ENCODE measurements at regions not wholly inside any gene's neighbourhood (a gene's known extent, or its start where the extent isn't known, plus 50 kb on each side); places are given as distances from the start of the nearest gene placed in this dataset.
"Not testable (repeated sequence)": the region's sequence is repeated elsewhere in the genome, so short reads cannot be mapped to it uniquely, and the experiment has no call there.

DNA sequence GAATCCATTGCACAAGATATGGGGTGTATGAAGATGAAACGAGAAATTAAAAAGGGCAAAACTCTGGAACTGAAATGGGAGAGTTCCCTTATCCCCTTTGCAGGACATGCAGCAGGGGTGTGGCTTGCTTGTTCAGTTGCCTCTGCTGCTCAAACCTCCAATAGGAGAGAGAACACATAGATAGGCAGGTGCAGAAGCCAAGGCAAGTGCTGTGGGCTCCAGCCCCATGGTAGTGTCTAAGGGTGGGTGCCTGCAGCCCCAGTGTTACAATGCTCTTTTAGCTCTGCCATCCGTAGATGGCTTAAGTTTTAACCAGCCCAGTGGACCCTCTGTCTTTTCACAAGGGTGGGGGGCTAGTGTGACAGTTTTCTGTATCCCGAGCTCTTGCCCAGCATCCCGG lies 69.7 kb downstream of the CMAS start:
- DNase-seq: peak in 2 of 10 donors; percentile 64 to 67
- intact Hi-C loops (cut with DNase I): no loop called here

DNA sequence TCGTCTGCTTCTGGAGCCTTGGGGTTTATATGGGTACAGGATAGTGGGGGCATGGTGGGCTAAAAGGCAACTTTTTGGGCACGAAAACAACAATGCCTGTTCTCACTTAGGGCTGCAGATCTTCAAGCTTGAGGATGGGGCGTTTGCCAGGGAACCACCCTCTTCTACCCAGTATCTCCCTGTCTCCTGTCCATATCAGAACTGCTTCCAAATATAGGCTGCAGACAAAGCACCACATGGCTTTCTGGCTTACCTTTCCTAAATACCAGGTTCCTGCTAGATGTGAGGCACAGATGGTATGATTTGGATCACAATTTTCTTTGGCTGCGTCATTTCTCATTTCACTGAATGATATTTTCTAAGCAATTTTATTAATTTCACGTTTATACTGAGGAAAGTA lies 70.4 kb downstream of the CMAS start:
- DNase-seq: no peak
- intact Hi-C loops (cut with DNase I): no loop called here

DNA sequence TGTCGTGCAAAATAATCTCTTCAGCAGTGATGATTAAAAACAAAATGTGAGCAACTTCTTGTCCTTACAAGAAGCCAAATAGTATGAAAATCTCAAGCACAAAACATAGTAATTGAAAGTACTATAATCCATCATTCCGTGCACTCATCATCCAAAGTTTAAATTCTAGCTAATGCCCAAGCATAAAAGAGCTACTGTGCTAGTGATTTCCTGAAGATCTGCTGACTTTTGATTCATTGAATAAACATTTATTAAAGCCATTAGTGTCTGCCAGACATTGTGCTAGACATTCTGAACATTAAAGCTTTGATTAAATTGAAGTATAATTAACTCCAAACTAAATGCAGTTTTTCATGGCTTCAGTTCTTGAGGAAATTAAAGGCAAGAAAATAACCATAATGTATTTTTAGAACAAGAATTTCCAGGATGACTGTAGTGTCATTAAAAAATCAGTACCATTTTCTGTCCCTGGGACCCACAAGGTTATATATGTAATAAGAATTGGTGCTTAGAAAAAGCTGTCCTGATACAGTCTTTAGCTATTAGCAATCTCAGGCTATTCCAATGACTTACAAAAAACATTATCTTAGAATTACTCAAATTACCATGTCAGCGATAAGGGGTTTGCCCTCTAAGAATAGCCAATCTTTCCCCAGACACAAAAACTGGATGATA lies 71.7 kb downstream of the CMAS start:
- intact Hi-C loops (cut with DNase I): no loop called here
- DNase-seq: no peak

DNA sequence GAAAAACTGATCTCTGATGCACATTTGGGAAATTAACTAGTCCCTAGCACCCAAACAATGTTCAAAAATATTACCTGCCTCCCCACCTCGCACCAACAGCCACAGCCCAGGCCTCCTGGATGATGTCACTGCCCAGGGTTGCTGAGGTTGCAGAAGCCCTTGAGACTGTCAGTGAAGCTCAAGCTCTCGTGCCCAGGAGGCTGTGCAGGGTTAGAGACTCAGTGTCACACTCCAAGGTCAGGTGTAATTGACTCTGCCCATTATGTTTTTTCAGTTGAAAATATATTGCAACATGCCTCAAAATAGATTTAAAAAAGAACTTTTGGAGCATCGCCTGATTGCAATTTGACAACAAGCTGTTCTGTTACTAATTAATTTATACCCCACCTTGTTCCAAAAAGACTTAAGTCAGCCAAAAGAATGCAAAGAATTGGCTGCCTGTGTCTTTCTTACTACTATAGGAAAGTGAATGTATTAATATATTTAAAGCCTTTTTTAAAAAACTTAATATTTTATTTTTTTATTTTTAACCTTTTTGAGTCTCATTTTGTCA lies 72.3 kb downstream of the CMAS start:
- no peak for DNase-seq
- intact Hi-C loops (cut with DNase I): no loop called here

GRCh38 chr12:22121224-22121623 lies 75.2 kb downstream of the CMAS start:
- intact Hi-C loops (cut with DNase I): no loop called here
- peak in 1 of 10 donors; percentile 66 for DNase-seq

DNA sequence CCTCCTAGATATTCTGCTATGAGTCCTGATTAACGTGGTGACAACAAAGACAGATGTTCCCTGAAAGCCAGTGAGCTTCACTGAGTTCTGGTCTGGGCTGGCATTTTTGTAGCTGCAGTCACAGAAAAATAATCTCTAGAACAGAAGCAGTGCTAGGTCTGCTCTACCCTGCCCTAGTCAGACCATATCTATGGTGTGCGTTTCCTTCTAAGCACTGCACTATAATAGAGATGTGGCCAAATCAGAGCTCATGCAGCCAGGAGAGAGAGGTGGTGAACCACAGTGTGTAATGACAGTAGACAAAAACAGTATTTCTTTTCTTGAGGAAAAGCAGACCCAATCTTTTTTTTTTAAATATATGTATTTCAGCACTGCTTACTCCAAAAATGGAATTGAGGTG lies 76.3 kb downstream of the CMAS start:
- DNase-seq: no peak
- intact Hi-C loops (cut with DNase I): no loop called here

GRCh38 chr12:22124987-22125386 lies 79.0 kb downstream of the CMAS start:
- DNase-seq: peak in 3 of 10 donors; percentile 26 to 58 (median 45)
- intact Hi-C loops (cut with DNase I): no loop called here

DNA sequence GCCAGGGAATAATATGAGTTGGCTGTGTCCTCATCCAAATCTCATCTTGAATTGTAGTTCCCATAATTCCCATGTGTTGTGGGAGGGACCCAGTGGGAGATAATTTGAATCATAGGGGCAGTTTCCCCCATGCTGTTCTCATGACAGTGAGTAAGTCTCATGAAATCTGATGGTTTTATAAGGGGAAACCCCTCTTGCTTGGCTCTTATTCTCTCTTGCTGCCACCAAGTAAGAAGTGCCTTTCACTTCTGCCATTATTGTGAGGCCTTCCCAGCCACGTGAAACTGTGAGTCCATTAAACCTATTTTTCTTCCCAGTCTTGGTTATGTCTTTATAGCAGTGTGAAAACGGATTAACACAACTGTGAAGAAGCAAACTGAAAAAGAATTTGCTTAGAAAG lies 80.1 kb downstream of the CMAS start:
- intact Hi-C loops (cut with DNase I); DNase-seq: not testable (repeated sequence)

DNA sequence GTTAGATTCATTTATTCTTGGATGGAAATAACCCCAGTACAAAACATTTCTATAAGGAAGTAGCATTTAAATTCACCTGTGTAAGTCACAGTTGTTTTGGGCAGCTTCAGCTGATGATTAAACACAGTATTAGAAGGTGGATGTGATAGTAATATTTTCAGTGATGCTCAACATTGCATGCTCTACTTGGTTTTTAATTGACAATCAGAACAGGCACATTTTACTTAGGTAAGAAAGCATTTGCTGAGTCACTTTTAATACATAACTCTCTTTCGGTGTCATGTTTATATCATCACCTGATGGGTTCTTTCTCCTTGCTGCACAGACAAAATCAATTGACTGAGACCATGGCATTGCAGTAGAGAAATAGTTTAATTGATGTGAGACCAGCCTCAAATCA lies 80.7 kb downstream of the CMAS start:
- intact Hi-C loops (cut with DNase I): no loop called here
- no peak for DNase-seq

DNA sequence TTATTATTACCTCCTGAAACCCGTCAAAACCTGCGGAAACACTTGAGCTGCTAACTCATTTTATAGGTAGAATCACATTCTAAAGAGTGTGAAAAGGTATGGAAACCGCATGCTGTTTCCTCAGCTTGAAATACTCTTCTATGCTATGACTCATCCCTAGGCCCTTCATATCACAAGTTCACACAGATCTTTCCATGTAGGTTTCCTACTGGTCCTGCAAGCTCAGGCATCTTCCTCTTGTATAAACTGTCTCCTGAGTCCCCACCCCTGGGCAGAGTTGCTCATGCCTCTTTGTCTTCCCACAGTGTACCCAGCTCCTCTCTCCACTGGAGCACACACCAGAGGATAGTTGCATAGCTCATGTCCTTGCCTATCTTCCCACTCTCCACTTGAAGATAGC lies 84.7 kb downstream of the CMAS start:
- intact Hi-C loops (cut with DNase I): no loop called here
- DNase-seq: no peak

- intact Hi-C loops (cut with DNase I); DNase-seq: not testable (repeated sequence)
Measured at GRCh38 chr12:22136604-22137117, 90.6 kb downstream of the CMAS start.
